AG10803 (cell line): ENCODE measurements at regions not wholly inside any gene's neighbourhood (a gene's known extent, or its start where the extent isn't known, plus 50 kb on each side); places are given as distances from the start of the nearest gene placed in this dataset.

Source experiments
- DNase-seq: peaks from one replicate; pipeline ENCODE4 v3.0.0; 2010; ENCODE audit warnings: low read depth
- H3K4me3 ChIP-seq: 2 replicates; pipeline ENCODE4 v1.5.1; 2011; ENCODE audit warnings: mild to moderate bottlenecking, low read length, control low read depth
- CTCF ChIP-seq: conservative IDR thresholded peaks from 2 replicates; pipeline ENCODE4 v1.5.1; 2011; ENCODE audit warnings: mild to moderate bottlenecking, low read length, control low read depth, inconsistent platforms

- no peak for DNase-seq
- no peak overlapping the region for H3K4me3 ChIP-seq
- no peak for TF ChIP-seq CTCF
These were observed 569.9 kb downstream of the BUD13 start for GRCh38 chr11:116202922-116203321.

GRCh38 chr11:116200564-116200963 lies 572.2 kb downstream of the BUD13 start:
- no peak for TF ChIP-seq CTCF
- no peak overlapping the region for H3K4me3 ChIP-seq
- DNase-seq: no peak

GRCh38 chr11:116199182-116199581 lies 573.6 kb downstream of the BUD13 start:
- no peak overlapping the region for H3K4me3 ChIP-seq
- no peak for DNase-seq
- no peak for TF ChIP-seq CTCF

- no peak for DNase-seq
- TF ChIP-seq CTCF: no peak
- peak overlapping the region; percentile 58 for H3K4me3 ChIP-seq
These were observed 578.5 kb downstream of the BUD13 start for GRCh38 chr11:116194156-116194904.

GRCh38 chr11:116193321-116194131 lies 579.3 kb downstream of the BUD13 start:
- peak overlapping the region; percentile 58 for H3K4me3 ChIP-seq
- peak; percentile 55 for DNase-seq

GRCh38 chr11:116192509-116193210 lies 580.1 kb downstream of the BUD13 start:
- H3K4me3 ChIP-seq: peak overlapping the region; percentile 58; the same call in 1 of the 2 replicates
- TF ChIP-seq CTCF: no peak
- no peak for DNase-seq

More at GRCh38 chr11:116193321-116194131, 579.3 kb downstream of the BUD13 start:
- peak; percentile 34 for TF ChIP-seq CTCF
